ENCODE measurements at regions not wholly inside any gene's neighbourhood (a gene's known extent, or its start where the extent isn't known, plus 50 kb on each side); places are given as distances from the start of the nearest gene placed in this dataset.

DNA sequence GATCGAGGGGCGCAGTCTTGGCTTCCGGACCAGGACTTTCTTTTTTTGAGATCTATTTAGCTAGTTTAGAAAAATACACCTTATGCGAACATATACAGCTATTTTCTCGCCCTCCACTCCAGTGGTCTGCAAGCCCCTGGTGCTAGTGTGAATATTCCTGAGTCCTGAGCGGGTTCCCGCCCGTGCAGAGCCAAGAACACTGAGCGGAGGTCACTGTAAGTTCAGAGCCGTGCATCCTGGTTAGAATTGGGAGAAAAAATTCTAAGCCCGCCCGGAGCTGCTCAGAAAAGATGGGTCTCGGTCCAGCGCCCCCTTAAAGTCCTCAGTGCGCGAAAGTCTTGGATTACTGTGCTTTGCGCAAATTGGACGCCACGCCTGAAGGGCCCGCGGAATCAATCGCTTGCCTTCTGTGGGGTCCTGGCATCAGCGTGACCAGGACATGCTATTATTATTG, 117.7 kb downstream of the KCNRG start:
- H3K27ac ChIP-seq (ENCODE audit: low read depth in 1 of 2, low read length in 1 of 2) = no peak overlapping the region
- H3K36me3 ChIP-seq (ENCODE audit: control insufficient read depth in 4 of 4, insufficient read depth in 4 of 4, low read length in 4 of 4) = no peaks in the 10 kb centered on the region
- peaks cover 0 to 67% (median 62%) of the 10 kb centered on the region in 3 donors for H3K27me3 ChIP-seq (ENCODE audit: control insufficient read depth in 3 of 3, insufficient read depth in 3 of 3, low read length in 2 of 3)
- no peak overlapping the region for H3K4me3 ChIP-seq
- 23 to 50% methylated on average over 23 of the region's 23 CpGs for WGBS, 2 donors
- H3K9me3 ChIP-seq (ENCODE audit: control insufficient read depth in 4 of 4, insufficient read depth in 3 of 4, low read length in 3 of 4) = peaks cover 0 to 3% (median 0%) of the 10 kb centered on the region in 4 donors
- no peak for ATAC-seq (ENCODE audit: insufficient read depth, low FRiP score)
- peaks cover 0 to 36% (median 7%) of the 10 kb centered on the region in 5 donors for H3K4me1 ChIP-seq (ENCODE audit: control insufficient read depth in 5 of 5, insufficient read depth in 5 of 5, low read length in 5 of 5)
- peak; percentile 47 to 59 (median 52) for DNase-seq
- H3K9ac ChIP-seq (ENCODE audit: insufficient read depth in 1 of 2, low read length in 2 of 2) = no peak overlapping the region
- TF ChIP-seq, protein P1, sequence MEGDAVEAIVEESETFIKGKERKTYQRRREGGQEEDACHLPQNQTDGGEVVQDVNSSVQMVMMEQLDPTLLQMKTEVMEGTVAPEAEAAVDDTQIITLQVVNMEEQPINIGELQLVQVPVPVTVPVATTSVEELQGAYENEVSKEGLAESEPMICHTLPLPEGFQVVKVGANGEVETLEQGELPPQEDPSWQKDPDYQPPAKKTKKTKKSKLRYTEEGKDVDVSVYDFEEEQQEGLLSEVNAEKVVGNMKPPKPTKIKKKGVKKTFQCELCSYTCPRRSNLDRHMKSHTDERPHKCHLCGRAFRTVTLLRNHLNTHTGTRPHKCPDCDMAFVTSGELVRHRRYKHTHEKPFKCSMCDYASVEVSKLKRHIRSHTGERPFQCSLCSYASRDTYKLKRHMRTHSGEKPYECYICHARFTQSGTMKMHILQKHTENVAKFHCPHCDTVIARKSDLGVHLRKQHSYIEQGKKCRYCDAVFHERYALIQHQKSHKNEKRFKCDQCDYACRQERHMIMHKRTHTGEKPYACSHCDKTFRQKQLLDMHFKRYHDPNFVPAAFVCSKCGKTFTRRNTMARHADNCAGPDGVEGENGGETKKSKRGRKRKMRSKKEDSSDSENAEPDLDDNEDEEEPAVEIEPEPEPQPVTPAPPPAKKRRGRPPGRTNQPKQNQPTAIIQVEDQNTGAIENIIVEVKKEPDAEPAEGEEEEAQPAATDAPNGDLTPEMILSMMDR (IDR thresholded peaks at IDR 0.05; ENCODE audit: control extremely low read depth, extremely low read depth) = no peak

DNA sequence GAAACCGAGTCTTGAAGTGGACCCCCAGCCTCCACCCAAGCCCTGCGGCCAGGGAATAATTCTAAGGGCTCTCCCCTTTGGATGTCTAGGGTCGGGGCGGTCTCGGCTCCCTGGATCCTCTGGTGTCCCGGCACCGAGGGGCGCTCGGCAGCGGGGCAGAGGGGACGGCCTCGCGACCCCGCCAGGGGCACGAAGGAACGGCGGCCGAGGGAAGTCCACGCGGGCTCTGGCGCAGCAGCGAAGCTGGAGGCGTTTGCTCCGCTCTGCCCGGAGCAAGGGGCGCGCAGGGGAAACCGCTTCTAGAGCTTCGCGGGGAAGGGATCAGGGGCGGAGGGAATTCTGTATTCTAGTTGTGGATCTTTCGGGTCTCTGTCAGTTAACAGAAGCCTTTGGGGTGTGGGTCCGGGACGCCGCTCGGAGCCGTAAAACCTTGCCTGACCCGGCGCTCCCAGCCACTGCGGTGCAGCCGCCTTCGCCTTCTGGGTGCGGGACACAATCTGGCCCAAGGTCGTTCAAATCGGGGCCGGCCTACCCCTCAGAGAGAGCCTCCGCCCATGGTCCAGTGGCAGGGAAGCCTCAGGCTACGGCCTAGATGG, 118.2 kb downstream of the KCNRG start:
- H3K9me3 ChIP-seq (ENCODE audit: control insufficient read depth in 4 of 4, insufficient read depth in 3 of 4, low read length in 3 of 4) = peaks cover 0 to 3% (median 0%) of the 10 kb centered on the region in 4 donors
- H3K27ac ChIP-seq (ENCODE audit: low read depth in 1 of 2, low read length in 1 of 2) = no peak overlapping the region
- no peaks in the 10 kb centered on the region for H3K36me3 ChIP-seq (ENCODE audit: control insufficient read depth in 4 of 4, insufficient read depth in 4 of 4, low read length in 4 of 4)
- H3K27me3 ChIP-seq (ENCODE audit: control insufficient read depth in 3 of 3, insufficient read depth in 3 of 3, low read length in 2 of 3) = peaks cover 0 to 62% (median 56%) of the 10 kb centered on the region in 3 donors
- TF ChIP-seq, protein P1 (IDR thresholded peaks at IDR 0.05; ENCODE audit: control extremely low read depth, extremely low read depth) = no peak
- 59 to 77% methylated on average over 46 to 48 of the region's 48 CpGs for WGBS, 2 donors
- peaks cover 0 to 33% (median 7%) of the 10 kb centered on the region in 5 donors for H3K4me1 ChIP-seq (ENCODE audit: control insufficient read depth in 5 of 5, insufficient read depth in 5 of 5, low read length in 5 of 5)
- H3K9ac ChIP-seq (ENCODE audit: insufficient read depth in 1 of 2, low read length in 2 of 2) = no peak overlapping the region
- no peak for ATAC-seq (ENCODE audit: insufficient read depth, low FRiP score)
- DNase-seq = no peak
- H3K4me3 ChIP-seq = no peak overlapping the region

DNA sequence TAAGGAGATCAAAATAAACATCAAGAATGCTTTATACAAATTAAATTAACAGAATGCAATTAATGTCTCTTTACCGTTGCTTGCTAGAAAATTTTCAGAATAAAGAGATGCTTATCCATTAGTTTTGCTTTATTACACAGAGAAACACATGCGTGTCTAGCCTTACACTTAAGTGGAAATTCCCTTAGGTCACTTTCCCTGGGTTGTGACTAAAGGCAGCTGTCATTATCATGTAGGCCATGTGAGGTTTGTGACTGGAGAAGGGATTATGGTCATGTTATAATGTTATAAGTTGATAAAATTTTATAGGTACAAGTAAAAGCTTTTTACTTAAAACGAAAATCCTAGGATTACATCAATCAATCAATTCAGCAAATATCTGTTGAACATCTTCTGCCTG, 121.0 kb downstream of the KCNRG start:
- Histone ChIP-seq H3K4me3 (no peak overlapping the region), H3K27ac (ENCODE audit: low read depth in 1 of 2, low read length in 1 of 2) (no peak overlapping the region), H3K9ac (ENCODE audit: insufficient read depth in 1 of 2, low read length in 2 of 2) (no peak overlapping the region), H3K9me3 (ENCODE audit: control insufficient read depth in 4 of 4, insufficient read depth in 3 of 4, low read length in 3 of 4) (no peaks in the 10 kb centered on the region), H3K4me1 (ENCODE audit: control insufficient read depth in 5 of 5, insufficient read depth in 5 of 5, low read length in 5 of 5) (peaks cover 0 to 24% (median 0%) of the 10 kb centered on the region in 5 donors), H3K27me3 (ENCODE audit: control insufficient read depth in 3 of 3, insufficient read depth in 3 of 3, low read length in 2 of 3) (peaks cover 0 to 37% (median 34%) of the 10 kb centered on the region in 3 donors), H3K36me3 (ENCODE audit: control insufficient read depth in 4 of 4, insufficient read depth in 4 of 4, low read length in 4 of 4) (no peaks in the 10 kb centered on the region)
- WGBS, 2 donors = 85 to 91% methylated on average over 3 of the region's 3 CpGs
- ATAC-seq (ENCODE audit: insufficient read depth, low FRiP score) = no peak
- DNase-seq = no peak
- TF ChIP-seq, protein P1 (IDR thresholded peaks at IDR 0.05; ENCODE audit: control extremely low read depth, extremely low read depth) = no peak

All from lung (tissue), 11 donors.